H9 (cell line): ENCODE measurements at regions not wholly inside any gene's neighbourhood (a gene's known extent, or its start where the extent isn't known, plus 50 kb on each side); places are given as distances from the start of the nearest gene placed in this dataset.

Experiments
- DNase-seq: peaks from one replicate; pipeline ENCODE4 v3.0.0-alpha.2; 2017
- H2AFZ ChIP-seq: one replicate; pipeline ENCODE4 v1.6.1; 2013; ENCODE audit warnings: mild to moderate bottlenecking, low read length, control low read depth, moderate library complexity
- H2AK5ac ChIP-seq: 2 replicates; pipeline ENCODE4 v1.6.1; 2013; ENCODE audit warnings: low read length, control low read depth, mixed read lengths; ENCODE audit not compliant: insufficient read length
- H2BK120ac ChIP-seq: one replicate; pipeline ENCODE4 v1.6.1; 2013; ENCODE audit warnings: low read depth, mild to moderate bottlenecking, low read length, control low read depth, inconsistent platforms; ENCODE audit not compliant: poor library complexity, severe bottlenecking
- H2BK12ac ChIP-seq: 2 replicates; pipeline ENCODE4 v1.6.1; 2013; ENCODE audit warnings: low read length, control low read depth, mixed read lengths, low read depth; ENCODE audit not compliant: insufficient read length
- H2BK15ac ChIP-seq: 2 replicates; pipeline ENCODE4 v1.6.1; 2013; ENCODE audit warnings: low read depth, low read length, control low read depth
- H2BK20ac ChIP-seq: one replicate; pipeline ENCODE4 v1.6.1; 2013; ENCODE audit warnings: low read depth, mild to moderate bottlenecking, low read length, control low read depth, inconsistent platforms; ENCODE audit not compliant: poor library complexity, severe bottlenecking
- H2BK5ac ChIP-seq: 2 replicates; pipeline ENCODE4 v1.6.1; 2013; ENCODE audit warnings: low read length, control low read depth, mixed read lengths; ENCODE audit not compliant: insufficient read length
- H3K14ac ChIP-seq: 2 replicates; pipeline ENCODE4 v1.6.1; 2013; ENCODE audit warnings: low read length, control low read depth; ENCODE audit not compliant: insufficient read depth
- H3K18ac ChIP-seq: 2 replicates; pipeline ENCODE4 v1.6.1; 2013; ENCODE audit warnings: low read depth, mild to moderate bottlenecking, mixed read lengths, low read length, control low read depth; ENCODE audit not compliant: insufficient read length
- H3K23ac ChIP-seq: 2 replicates; pipeline ENCODE4 v1.6.1; 2013; ENCODE audit warnings: low read length, control low read depth, mixed read lengths, low read depth; ENCODE audit not compliant: insufficient read length
- H3K23me2 ChIP-seq: 2 replicates; pipeline ENCODE4 v1.6.1; 2013; ENCODE audit warnings: low read depth, mild to moderate bottlenecking, mixed read lengths, low read length, control low read depth; ENCODE audit not compliant: insufficient read length, poor library complexity, severe bottlenecking
- H3K27ac ChIP-seq: 2 replicates; pipeline ENCODE4 v1.5.1; 2013; ENCODE audit warnings: low read length, control low read depth, mixed read lengths, low read depth; ENCODE audit not compliant: insufficient read length
- H3K27me3 ChIP-seq: 2 replicates; pipeline ENCODE4 v1.6.1; 2013; ENCODE audit warnings: low read length, control low read depth, inconsistent platforms; ENCODE audit not compliant: insufficient read depth
- H3K4ac ChIP-seq: 2 replicates; pipeline ENCODE4 v1.6.1; 2013; ENCODE audit warnings: low read depth, mild to moderate bottlenecking, control low read depth, inconsistent platforms, low read length, moderate library complexity
- H3K4me1 ChIP-seq: 2 replicates; pipeline ENCODE4 v1.6.1; 2013; ENCODE audit warnings: low read length, control low read depth, inconsistent platforms; ENCODE audit not compliant: insufficient read depth
- H3K4me2 ChIP-seq: 2 replicates; pipeline ENCODE4 v1.6.1; 2013; ENCODE audit warnings: low read length, control low read depth, mixed read lengths; ENCODE audit not compliant: insufficient read length, insufficient read depth
- H3K56ac ChIP-seq: 2 replicates; pipeline ENCODE4 v1.6.1; 2013; ENCODE audit warnings: low read depth, mild to moderate bottlenecking, mixed read lengths, low read length, control low read depth; ENCODE audit not compliant: insufficient read length
- H3K79me1 ChIP-seq: 2 replicates; pipeline ENCODE4 v1.6.1; 2013; ENCODE audit warnings: low read depth, mild to moderate bottlenecking, moderate library complexity, low read length, control low read depth, inconsistent platforms; ENCODE audit not compliant: insufficient read depth, poor library complexity, severe bottlenecking
- H3K79me2 ChIP-seq: 2 replicates; pipeline ENCODE4 v1.6.1; 2013; ENCODE audit warnings: low read length, control low read depth, inconsistent platforms; ENCODE audit not compliant: insufficient read depth
- H3K9ac ChIP-seq: 2 replicates; pipeline ENCODE4 v1.6.1; 2013; ENCODE audit warnings: low read length, control low read depth, mixed read lengths; ENCODE audit not compliant: insufficient read length; ENCODE audit errors: extremely low read depth
- H3K9me3 ChIP-seq: one replicate; pipeline ENCODE4 v1.6.1; 2013; ENCODE audit warnings: low read depth, low read length, inconsistent platforms; ENCODE audit not compliant: control insufficient read depth
- H3T11ph ChIP-seq: one replicate; pipeline ENCODE4 v1.6.1; 2013; ENCODE audit warnings: mild to moderate bottlenecking, low read length, control low read depth, inconsistent platforms
- H4K20me1 ChIP-seq: one replicate; pipeline ENCODE4 v1.6.1; 2013; ENCODE audit not compliant: control insufficient read depth, insufficient read length, insufficient read depth
- H4K5ac ChIP-seq: 2 replicates; pipeline ENCODE4 v1.6.1; 2013; ENCODE audit warnings: low read depth, mild to moderate bottlenecking, mixed read lengths, low read length, control low read depth; ENCODE audit not compliant: insufficient read length
- H4K8ac ChIP-seq: replicated peaks from 2 replicates; pipeline ENCODE4 v1.6.1; 2013; ENCODE audit warnings: low read length, control low read depth, mixed read lengths, low read depth; ENCODE audit not compliant: insufficient read length
- H4K91ac ChIP-seq: 2 replicates; pipeline ENCODE4 v1.6.1; 2013; ENCODE audit warnings: low read depth, mild to moderate bottlenecking, moderate library complexity, mixed read lengths, low read length, control low read depth; ENCODE audit not compliant: insufficient read length
- H3K27ac Mint-ChIP-seq, 3 experiments: 2 replicates in 2 of 3; 3 replicates in 1 of 3; pipeline ENCODE4 v1.8.0; 2020 to 2021; ENCODE audit warnings: mixed read lengths in 3 of 3, mild to moderate bottlenecking in 1 of 3, moderate library complexity in 1 of 3
- H3K27me3 Mint-ChIP-seq: 2 replicates; pipeline ENCODE4 v1.8.0; 2021; ENCODE audit warnings: low read depth, mild to moderate bottlenecking, moderate library complexity, mixed read lengths
- H3K36me3 Mint-ChIP-seq, 3 experiments: 2 replicates in 2 of 3; 3 replicates in 1 of 3; pipeline ENCODE4 v1.8.0; 2020 to 2021; ENCODE audit warnings: low read depth in 3 of 3, mixed read lengths in 3 of 3; ENCODE audit not compliant: insufficient read depth in 1 of 3
- H3K4me1 Mint-ChIP-seq, 2 experiments: 2 replicates each; pipeline ENCODE4 v1.8.0; 2020; ENCODE audit warnings: mixed read lengths in 2 of 2
- H3K4me3 Mint-ChIP-seq, 2 experiments: 2 replicates in 1 of 2; 3 replicates in 1 of 2; pipeline ENCODE4 v1.8.0; 2020 to 2021; ENCODE audit warnings: mild to moderate bottlenecking in 2 of 2, mixed read lengths in 2 of 2, moderate library complexity in 1 of 2
- H3K9me3 Mint-ChIP-seq, 2 experiments: 2 replicates in 1 of 2; 3 replicates in 1 of 2; pipeline ENCODE4 v1.8.0; 2020; ENCODE audit warnings: mild to moderate bottlenecking in 2 of 2, mixed read lengths in 2 of 2, moderate library complexity in 1 of 2
- CTCF ChIP-seq: fragments of 200-600 bp; sonication (generic); conservative IDR thresholded peaks from 3 replicates; pipeline ENCODE4 v1.8.0; 2021; ENCODE audit warnings: antibody characterized with exemption, mild to moderate bottlenecking

- Mint-ChIP-seq H3K27me3 (peaks cover 12% of the 10 kb centered on the region), H3K4me3 (no peak overlapping the region)
- H2BK12ac ChIP-seq = no peak overlapping the region
Measured at GRCh38 chr3:188943591-188943990, 228.2 kb upstream of the TPRG1 start.

More at GRCh38 chr3:188943591-188943990, 228.2 kb upstream of the TPRG1 start:
- Histone ChIP-seq H3K23me2 (peaks cover 6% of the 10 kb centered on the region), H3K4ac (no peak overlapping the region), H3K4me1 (peaks cover 6% of the 10 kb centered on the region; the same call in 1 of the 2 replicates), H3K14ac (no peak overlapping the region), H3K9ac (no peak overlapping the region), H4K91ac (no peak overlapping the region), H4K20me1 (no peaks in the 10 kb centered on the region), H3K56ac (no peak overlapping the region), H3K9me3 (no peaks in the 10 kb centered on the region), H2BK15ac (no peak overlapping the region), H3K23ac (no peak overlapping the region), H3K79me1 (no peaks in the 10 kb centered on the region), H2BK20ac (no peak overlapping the region), H2BK5ac (no peak overlapping the region), H2AFZ (no peak overlapping the region), H3K79me2 (no peaks in the 10 kb centered on the region), H3K18ac (no peak overlapping the region), H4K8ac (no peak overlapping the region), H3K27me3 (no peaks in the 10 kb centered on the region), H2AK5ac (no peak overlapping the region), H3T11ph (no peak overlapping the region), H4K5ac (no peak overlapping the region), H2BK120ac (no peak overlapping the region), H3K4me2 (no peak overlapping the region), H3K27ac (no peak overlapping the region)
- H3K4me1 Mint-ChIP-seq = peaks cover 11% of the 10 kb centered on the region in 2 experiments
- no peak for DNase-seq
- H3K9me3 Mint-ChIP-seq = no peaks in the 10 kb centered on the region; a peak in 1 of 5 replicates
- H3K36me3 Mint-ChIP-seq = no peaks in the 10 kb centered on the region
- H3K27ac Mint-ChIP-seq = no peak overlapping the region
- no peak for TF ChIP-seq CTCF
